ENCODE measurements at regions not wholly inside any gene's neighbourhood (a gene's known extent, or its start where the extent isn't known, plus 50 kb on each side); places are given as distances from the start of the nearest gene placed in this dataset.
"Not testable (repeated sequence)": the region's sequence is repeated elsewhere in the genome, so short reads cannot be mapped to it uniquely, and the experiment has no call there.

DNA sequence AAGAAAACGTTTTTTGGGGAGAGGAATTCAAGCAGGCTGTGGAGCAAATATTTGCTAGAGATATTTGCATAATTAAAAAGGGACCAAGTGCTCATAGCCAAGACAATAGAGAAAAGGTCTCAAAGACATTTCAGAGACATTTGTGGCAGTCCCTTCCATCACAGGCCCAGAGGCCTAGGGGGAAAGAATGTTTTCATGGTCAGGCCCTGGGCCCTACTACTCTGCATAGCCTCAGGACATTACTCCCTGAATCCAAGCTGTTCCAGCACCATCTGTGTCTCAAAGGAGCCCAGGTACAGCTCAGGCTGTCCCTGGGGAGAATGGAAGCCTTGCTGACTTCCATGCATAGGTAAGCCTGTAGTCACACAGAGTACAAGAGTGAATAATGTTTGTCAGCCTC is 113.0 kb upstream of the KIF2A start:
- DNase-seq: no peak

DNA sequence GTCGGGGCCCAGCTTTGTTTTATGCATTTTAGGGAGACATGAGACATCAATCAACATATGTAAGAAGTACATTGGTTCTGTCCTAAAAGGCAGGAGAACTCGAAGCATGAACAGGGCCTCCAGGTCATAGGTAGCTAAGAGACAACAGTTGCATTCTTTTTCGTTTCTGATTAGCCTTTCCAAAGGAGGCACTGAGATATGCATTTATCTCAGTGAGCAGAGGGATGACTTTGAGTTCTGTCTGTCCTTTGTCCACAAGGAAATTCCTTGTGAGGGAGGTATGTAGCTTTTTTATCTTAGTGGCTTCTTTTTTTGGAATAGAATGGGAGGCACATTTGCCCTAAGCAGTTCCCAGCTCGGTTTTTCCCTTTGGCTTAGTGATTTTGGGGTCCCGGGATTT is 109.5 kb upstream of the KIF2A start:
- not testable (repeated sequence) for DNase-seq

DNA sequence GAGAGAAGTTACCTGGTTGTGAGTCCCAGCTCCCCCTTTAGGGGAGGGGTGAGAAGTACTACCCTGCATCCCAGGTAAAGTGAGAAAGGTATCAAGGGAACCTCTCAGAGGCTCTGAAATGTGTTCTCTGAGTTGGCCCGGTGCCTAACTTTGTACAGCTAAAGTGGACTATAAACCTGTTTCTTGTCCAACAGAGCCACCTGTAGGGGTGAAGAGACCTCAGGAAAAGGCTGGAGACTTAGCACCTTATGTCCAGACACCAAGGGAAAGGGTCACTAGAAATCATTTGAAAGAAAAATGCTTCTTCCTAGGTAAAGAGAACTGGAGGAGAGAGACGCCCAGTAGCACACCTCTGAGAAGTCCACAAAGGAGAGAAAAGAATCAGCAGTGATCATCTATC is 108.3 kb upstream of the KIF2A start:
- DNase-seq: peak; percentile 16

DNA sequence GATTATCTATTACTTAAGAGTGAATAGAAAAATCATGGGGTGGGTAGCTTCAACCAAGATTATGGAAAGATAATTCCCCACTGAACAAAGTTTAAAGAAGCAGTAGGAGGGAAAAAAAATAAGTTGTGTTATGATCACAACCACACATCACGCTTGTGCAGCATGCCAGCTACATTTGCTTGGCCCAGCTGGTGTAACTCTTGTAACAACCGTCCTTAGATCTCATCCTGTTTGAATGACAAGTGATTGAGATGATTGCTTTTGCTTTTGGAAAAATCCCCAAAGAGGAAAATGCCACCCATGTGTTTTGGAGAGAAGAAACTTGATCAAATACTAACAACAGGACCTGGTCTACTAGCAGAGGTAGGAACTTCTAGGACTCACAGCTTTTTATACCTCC is 107.6 kb upstream of the KIF2A start:
- no peak for DNase-seq

DNA sequence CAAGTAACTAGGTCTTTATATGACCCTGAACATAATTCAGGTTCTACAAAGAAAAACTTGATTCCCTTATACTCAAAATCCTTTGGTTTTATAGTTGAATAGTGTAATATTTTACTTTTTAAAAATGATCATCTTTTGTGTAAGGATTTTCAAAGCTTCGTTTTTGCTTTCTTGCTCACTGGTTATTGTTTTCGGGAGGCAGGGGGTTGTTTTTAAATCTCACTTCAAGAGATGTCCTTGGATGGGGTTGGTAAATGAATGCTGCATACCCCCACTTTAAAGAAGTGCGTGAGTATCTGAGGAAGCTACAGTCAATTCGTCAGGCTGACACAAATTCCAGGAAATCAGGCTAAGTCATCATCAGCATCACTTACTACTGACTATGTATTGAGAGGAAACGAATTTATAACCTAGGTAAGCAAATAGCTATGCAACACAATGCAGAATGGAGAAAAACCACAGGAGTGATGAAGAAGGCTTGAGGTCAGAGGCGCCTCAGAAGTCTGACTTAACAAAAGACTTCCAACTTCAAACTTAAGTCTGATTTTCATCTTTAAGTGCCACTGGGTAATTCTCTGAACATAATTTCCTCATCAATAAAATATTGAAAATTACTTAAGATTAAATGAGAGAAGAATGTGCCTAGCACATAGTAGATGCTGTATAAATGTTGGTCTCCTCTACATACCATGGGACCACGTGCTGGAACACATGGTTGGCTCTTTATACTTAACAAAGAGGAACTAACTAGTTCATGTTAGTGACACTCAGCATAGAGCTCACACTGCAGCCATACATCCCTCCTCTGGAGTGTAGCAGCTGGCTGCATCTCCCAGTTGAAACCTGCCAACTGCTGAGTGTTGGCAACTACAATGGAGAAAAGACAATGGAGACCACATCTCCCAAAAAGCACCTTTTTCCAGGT is 106.0 kb upstream of the KIF2A start:
- no peak for DNase-seq

DNA sequence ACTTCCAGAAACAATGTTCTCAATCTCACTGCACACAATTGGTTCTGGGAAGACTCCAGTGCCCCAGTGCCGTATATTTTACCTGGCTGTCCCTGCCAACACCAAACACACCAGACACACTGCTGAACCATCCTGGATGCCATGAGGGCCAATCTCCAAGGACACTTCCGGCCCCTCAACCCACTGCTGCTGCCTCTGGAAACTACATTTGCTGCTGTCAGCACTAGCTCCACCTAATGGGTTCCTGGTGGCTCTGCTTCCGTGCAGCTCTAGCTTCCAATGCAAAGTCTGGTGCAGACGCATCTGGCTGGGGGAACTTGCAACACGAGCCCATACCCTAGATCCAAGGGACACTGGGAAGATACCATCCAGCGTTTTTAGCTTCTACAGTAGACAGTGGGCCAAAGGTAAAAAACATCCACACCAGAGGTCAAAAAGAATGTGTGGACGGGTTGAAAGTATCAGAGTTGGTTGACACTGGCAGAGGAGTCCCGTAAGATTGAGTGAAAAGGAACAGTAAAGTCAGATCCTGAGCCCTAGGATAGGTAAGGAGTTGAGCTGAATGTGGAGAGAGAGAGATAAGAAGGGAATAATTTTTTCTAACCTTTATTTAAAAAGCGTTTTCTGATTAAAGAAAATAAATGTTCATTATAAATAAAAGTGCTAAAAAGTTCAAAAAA is 99.7 kb upstream of the KIF2A start:
- DNase-seq: peak; percentile 1

DNA sequence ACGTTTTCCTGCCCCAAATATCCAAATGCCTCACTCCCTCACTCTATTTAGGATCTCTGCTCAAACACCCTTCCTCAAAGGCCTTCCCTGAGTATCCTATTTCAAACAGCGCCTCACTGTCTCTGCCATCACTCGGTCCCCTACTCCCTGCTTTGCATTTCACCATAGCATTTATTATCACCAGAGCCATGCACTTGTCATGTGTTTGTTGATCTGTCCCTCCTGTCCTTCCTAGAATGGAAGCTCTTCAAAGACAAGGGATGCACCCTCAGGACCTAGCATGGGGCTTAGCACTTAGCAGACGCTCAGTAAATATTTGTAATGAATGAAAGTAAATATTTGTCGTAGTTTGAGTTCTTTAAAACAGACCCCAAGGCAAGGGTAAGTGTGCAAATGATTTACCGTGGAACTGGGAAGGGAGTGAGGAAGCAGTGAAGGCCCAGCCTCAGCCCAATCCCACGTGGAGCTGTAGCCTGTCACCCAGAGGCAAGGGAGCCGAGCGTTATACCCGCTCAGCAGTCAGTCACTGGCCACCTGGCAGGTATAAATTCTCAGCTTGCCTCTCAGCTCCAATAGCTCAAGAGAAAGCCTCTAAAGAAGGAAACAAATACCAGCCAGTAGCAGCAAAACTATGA is 97.7 kb upstream of the KIF2A start:
- no peak for DNase-seq

DNA sequence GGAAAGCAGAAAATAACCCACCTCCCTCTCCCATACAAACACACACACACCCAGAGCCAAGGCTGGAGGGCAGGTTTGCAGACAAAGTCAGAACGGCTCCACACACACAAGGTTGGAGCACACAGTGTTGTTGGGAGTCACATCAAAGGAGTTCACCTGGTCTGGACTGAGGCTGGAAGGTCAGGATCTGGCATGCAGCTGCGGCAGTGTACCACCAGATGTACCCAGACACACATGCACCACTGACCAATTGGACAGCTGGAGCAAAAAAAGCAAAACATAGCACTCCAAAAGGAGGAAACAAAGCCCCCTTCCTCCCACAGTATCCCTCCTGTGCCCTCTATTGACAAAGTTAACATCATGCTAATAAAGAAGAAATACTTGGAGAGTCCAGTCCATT is 94.6 kb upstream of the KIF2A start:
- DNase-seq: no peak

DNA sequence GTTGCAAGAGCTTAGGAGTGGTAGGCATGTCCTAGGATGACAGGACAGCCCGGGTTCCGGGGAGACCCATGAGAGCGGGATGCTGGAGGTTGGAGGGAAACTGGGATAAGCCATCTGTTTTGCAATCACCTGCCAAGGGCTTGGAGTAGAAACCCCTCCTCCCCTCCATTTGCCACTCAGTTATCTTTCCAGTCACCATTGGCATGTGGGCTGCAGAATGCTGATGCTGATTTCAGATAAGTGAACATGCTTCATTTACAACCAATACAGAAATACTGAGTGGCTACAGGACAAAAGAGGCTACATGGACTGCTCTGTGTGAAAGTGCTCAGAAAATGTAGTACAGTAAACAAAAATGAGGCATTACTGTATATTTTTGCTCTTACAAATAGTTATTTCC is 93.4 kb upstream of the KIF2A start:
- no peak for DNase-seq

DNA sequence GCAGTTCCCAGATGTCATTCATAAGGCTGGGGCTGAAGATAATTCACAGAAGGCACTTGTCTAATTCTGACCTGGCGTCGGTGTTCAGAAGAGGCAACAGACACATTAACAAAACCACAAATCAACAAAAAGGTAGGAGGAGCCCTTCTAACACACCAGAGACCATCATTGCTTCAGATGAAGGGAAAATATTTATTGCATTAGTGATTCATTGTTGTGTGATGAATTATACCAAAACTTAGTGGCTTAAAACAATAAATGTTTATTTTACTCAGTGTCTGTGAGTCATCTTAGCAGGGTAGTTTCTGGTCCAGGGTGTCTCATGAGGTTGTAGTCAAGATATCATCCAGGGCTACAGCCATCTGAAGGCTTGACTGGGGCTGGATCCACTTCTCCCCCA is 91.3 kb upstream of the KIF2A start:
- no peak for DNase-seq

DNA sequence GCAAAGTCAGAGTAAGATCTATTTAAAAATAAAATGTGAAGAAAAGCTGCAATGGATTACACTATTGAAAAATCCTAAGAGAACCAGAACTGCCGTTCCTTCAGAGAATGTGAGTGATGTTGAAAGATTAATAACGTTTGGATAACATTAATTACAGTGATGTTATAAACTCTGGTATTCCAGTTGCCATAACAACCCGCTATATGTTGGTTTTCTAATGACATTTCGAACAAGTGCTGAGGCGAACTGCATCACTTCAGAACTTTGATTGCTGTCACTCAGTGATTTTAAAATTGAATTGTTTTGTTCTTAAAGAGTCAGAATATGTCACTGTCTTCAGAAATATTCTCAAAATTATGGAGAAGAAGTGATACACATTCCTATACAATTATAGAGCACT is 89.4 kb upstream of the KIF2A start:
- DNase-seq: not testable (repeated sequence)

DNA sequence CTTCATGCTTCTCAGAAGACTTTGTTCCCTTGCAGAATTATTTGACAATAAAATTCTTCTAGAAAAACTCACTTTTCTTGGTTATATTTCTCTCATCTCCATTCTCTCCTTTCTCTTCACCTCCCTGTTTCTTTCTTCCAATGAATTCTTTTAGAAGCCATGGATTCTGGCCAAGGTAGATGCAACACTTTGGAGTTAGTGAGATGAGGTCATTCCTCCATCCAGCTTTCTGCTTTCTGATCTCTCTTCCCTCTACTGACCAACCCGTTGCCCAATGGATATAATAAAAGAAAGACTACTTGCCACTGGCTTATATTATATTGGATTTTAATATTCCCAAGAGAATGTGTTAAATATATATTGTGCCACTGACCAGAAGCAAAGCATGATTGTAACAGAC is 88.9 kb upstream of the KIF2A start:
- DNase-seq: not testable (repeated sequence)

DNA sequence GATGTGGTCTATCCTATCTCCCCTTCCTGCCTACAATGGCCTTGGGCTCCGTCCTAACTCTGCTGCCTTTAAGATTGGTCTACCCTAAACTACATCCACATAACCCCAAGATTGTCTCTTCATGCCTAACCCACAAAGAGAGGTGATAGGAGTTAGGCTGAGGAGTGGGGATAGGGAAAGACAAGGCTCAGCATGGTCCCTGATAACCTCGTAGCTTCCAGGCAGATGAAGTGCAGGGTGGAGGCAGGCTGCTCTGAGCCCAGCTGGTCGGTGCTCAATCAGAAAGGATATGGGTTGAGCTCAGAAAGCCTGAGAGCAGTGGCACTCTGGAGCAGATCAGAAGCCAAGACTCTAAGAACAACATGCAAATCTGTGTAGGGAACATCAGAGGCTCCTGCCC is 87.1 kb upstream of the KIF2A start:
- DNase-seq: not testable (repeated sequence)

DNA sequence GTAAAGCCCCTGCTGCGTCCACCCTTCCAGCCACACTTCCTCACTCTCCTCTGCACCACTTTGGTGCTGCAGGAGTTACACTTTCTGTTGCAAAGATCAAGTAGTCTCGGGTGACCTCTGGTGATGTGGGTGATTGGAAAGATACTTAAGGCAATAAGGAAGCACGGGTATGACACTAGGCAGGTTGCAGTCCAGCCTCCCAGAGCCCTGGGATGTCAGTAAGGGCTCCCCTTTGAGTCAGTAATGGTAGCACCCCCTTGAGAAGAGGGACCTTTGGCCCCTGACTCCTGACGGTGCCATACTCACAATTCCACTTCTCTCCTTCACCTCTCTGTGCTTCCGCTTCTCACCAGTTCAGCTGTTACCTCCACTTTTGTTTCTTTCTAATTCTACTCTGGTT is 84.1 kb upstream of the KIF2A start:
- DNase-seq: not testable (repeated sequence)

DNA sequence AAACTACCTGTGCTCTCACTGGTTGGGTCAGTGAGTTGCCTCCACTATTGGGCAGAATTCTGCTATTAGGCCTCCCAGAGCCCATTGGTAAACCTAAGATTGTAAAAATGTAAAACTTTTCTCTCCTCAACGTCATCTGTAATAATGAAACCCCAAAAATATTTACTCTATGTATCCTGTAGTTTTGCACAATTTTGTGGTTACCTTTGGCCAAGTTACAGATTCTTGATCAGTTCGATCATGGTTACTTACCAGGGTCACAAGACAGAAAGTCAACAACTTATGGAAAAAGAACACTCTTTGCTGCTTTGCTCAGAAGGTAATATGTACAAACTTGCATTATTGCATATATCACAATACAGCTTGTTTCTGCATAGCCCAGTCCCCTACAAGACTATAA is 83.7 kb upstream of the KIF2A start:
- DNase-seq: not testable (repeated sequence)

DNA sequence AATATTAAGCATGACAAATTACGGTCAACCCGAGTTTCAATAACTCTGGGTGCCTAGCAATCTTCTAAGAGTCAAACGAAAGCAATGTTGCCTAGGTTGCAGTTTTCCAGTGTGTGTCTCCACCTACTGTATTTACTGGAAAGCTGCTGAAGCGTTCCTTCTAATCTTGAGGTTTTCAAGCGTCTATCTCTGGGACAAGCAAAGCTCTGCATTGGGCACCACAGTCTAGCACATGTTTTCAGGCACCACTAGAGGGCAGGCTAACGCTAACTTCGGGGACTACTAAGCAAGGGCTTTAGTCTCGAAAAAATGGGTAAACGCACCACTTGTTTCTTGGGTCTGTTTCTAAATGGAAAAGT is 82.7 kb upstream of the KIF2A start:
- DNase-seq: not testable (repeated sequence)

DNA sequence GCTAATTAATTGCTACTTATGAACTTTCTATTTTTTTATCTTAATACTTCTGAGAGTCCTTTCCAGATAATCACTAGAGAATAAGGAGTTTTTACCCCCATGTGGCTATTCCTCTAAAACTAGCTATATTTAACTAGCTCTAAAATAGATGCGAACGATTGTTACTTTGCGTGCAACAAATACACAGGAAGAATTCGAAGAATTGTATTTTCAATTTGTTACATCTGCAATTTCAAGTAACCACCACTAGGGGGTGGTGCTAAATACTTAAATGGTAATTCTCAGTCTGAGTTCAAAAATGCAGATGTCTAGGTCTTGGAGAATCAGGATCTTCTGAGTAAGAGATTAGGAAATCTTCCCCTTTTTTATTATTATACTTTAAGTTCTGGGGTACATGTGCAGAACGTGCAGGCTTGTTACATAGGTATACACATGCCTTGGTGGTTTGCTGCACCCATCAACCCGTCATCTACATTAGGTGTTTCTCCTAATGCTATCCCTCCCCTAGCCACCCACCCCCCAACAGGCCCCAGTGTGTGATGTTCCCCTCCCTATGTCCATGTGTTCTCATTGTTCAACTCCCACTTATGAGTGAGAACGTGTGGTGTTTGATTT is 80.9 kb upstream of the KIF2A start:
- DNase-seq: not testable (repeated sequence)

DNA sequence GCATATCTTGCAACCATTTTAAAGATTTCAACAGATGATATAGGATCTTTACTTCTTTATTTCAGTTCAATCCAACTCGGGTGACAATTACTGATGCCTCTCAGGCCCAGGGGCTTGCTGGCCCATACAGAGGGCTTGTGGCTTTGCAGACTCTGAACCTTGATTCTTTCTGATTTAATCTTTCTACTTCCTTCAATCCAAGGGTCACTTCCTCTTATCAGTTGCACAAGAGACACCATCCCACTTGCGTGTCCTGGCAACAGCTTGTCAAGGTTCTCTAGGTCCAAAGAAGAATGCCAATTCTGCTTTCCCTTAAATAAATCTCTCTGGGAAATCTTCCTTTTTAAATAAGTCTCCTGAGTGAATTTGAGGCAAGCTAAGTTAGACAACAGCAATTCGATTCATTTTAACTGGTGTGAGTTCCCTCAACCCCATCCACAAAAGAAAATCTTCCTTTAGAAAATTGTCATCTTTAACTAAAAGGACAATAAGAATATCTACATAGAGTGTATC is 75.1 kb upstream of the KIF2A start:
- not testable (repeated sequence) for DNase-seq

DNA sequence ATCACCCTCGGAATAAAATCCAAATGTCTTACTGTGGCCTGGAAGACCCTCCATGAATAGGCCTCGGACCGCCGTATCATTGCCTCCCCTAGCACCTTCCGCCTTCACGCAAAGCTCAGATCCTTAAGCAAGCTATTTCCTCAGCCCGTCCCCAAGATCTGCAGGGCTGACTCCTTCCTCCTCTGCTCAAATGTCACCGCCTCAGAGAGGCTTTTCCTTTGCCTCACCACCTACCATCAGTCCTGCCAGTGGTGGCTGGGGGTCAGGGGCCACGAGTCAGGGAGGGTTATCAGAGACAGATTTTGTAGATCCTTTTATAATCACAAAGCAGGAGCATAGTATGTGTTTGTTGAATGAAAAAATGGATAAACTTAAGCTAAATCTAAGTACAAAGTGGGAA is 74.4 kb upstream of the KIF2A start:
- DNase-seq: no peak

DNA sequence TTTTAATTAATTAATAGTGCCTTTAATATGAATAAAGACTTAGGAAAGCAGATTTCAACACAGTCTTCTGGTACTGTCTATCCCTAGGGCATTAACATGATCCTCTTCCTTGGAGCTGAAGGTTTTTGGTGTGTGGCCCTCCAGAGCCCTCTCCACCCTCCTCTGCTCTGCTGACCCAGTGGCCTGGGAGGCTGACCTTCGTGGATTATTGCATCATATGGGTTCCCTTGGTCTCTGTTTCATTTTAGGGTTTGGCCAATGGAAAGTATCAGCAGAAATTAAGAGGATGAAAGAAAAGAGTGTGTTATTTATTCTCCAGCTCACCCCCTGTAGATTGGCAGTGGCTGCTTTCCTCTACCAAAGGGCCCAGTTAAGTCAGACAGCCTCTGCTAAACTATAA is 73.8 kb upstream of the KIF2A start:
- DNase-seq: not testable (repeated sequence)

DNA sequence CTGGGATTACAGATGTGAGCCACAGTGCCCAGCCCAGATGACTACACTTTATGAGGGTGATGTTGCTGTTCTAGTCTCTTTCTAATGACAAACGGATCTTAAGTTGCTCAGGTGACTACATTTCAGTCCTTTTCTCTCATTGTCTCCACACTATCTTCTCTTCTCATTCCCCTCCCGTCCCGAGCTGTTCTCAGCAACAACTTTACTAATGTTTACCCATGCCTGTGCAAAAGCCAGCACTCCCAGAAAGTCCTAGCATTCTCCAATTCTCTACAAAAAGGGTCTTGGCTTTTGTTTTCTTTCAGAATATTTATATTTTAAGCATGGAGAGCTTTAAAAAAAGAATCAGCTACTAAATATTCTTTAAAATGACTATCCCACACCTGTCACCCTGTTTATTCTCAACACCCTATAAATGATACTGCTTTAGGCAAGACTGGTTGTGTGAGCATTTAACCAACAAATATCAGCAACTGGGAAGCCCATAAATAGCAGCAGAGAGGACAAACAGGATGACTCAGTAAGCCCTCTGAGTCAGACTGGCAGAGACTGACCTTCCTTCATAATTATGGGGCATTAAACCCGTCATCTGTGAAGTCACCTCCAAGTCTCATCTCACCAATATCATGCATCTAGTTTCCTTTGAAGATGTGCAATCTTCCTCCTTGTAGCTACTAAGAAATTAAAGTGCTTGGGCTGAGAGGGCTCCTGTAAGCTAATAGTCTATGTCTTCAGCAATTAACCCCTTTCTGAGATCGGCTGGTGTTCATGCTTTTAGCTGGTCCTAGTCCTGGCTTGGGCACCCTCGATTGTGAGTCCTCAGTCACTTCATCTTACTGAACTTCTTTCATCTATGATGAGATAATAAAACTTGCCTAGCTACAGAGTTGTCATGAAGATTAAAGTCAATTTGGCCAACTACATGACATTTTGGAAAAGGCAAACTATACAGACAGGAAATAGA is 72.6 kb upstream of the KIF2A start:
- not testable (repeated sequence) for DNase-seq

DNA sequence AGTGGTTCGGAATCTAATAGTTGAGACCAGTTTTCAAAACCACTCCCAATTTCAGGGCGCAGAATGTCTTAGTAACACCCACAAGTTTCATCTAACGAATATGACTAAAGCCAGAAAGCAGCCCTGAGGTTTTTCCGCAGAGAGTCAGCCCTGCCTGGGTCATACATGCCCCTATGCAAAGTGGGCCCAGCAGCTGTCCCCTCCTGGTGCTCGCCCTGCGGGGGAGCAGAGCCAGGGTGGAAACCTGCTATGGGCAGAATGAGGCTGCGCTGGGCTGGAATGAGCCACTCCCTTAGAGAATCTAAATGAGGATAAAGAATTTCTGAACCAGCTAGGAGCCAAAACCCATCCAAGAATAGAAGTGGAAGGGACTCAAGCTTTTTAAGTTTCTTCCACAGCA is 69.4 kb upstream of the KIF2A start:
- DNase-seq: not testable (repeated sequence)

Data from COR-L47 (cell line).